GM13976 (cell line): ENCODE measurements at regions not wholly inside any gene's neighbourhood (a gene's known extent, or its start where the extent isn't known, plus 50 kb on each side); places are given as distances from the start of the nearest gene placed in this dataset.

Source experiments
- DNase-seq: peaks from one replicate; pipeline ENCODE4 v3.0.0; 2012; ENCODE audit warnings: low spot score
- CTCF ChIP-seq: IDR thresholded peaks from 2 replicates; pipeline ENCODE4 v1.5.1; 2012; ENCODE audit warnings: borderline replicate concordance, mild to moderate bottlenecking; ENCODE audit not compliant: insufficient read depth; ENCODE audit errors: extremely low read depth, missing control alignments, control extremely low read depth
- in situ Hi-C: fragments of 300-500 bp; cut with MboI; formaldehyde crosslinking; loops from one replicate; pipeline ENCODE4 v1.12.0; 2022; ENCODE audit warnings: low sequenced_read_pairs, mixed read lengths, inconsistent platforms; ENCODE audit not compliant: unreplicated experiment

GRCh38 chr2:217604527-217605194 is 398.1 kb downstream of the TNS1 start:
- in situ Hi-C loops: no loop called here
- TF ChIP-seq CTCF: no peak
- no peak for DNase-seq

GRCh38 chr2:217601601-217602000 is 401.2 kb downstream of the TNS1 start:
- in situ Hi-C loops: no loop called here
- DNase-seq: no peak
- no peak for TF ChIP-seq CTCF

- TF ChIP-seq CTCF: no peak
- no peak for DNase-seq
- in situ Hi-C loops: no loop called here
Observed at GRCh38 chr2:217599906-217600305, 402.9 kb downstream of the TNS1 start.

- no peak for TF ChIP-seq CTCF
- in situ Hi-C loops: no loop called here
- DNase-seq: no peak
Observed at GRCh38 chr2:217597681-217598080, 405.1 kb downstream of the TNS1 start.

GRCh38 chr2:217597145-217597544 is 405.6 kb downstream of the TNS1 start:
- no peak for TF ChIP-seq CTCF
- in situ Hi-C loops: no loop called here
- DNase-seq: no peak

- in situ Hi-C loops: no loop called here
- TF ChIP-seq CTCF: no peak
- DNase-seq: no peak
Observed at GRCh38 chr2:217593732-217594131, 409.1 kb downstream of the TNS1 start.
